Left lung (tissue), 4 donors: ENCODE measurements at regions not wholly inside any gene's neighbourhood (a gene's known extent, or its start where the extent isn't known, plus 50 kb on each side); places are given as distances from the start of the nearest gene placed in this dataset.

Experiments used
- ATAC-seq: fragments of 200-7000 bp; cut with Tn5 transposase; one replicate; pipeline ENCODE4 v1.9.1; 2020; ENCODE audit warnings: moderate library complexity
- DNase-seq, 4 donors: peaks; one replicate each; pipeline ENCODE4 v3.0.0-alpha.2; 2013 to 2020
- H3K27ac ChIP-seq, 2 donors: fragments of 200-600 bp; sonication (generic) in 1 of 2; one replicate each; pipeline versions ENCODE4 v1.5.0 to v1.8.0; 2020 to 2021
- H3K27me3 ChIP-seq, 2 donors: fragments of 200-600 bp; sonication (generic) in 1 of 2; one replicate each; pipeline versions ENCODE4 v1.5.0 to v1.8.0; 2020 to 2021
- H3K36me3 ChIP-seq, 2 donors: fragments of 200-600 bp; sonication (generic) in 1 of 2; one replicate each; pipeline versions ENCODE4 v1.5.0 to v1.8.0; 2020 to 2021
- H3K4me1 ChIP-seq, 2 donors: fragments of 200-600 bp; one replicate each; pipeline ENCODE4 v1.8.0; 2021
- H3K4me3 ChIP-seq, 2 donors: fragments of 200-600 bp; sonication (generic) in 1 of 2; one replicate each; pipeline versions ENCODE4 v1.5.0 to v1.8.0; 2020 to 2021; ENCODE audit warnings: mild to moderate bottlenecking in 1 of 2
- H3K9me3 ChIP-seq, 2 donors: fragments of 200-600 bp; sonication (generic) in 1 of 2; one replicate each; pipeline versions ENCODE4 v1.5.0 to v1.8.0; 2020 to 2021
- CTCF ChIP-seq, 2 donors: fragments of 200-600 bp; sonication (generic) in 1 of 2; IDR thresholded peaks; one replicate each; pipeline versions ENCODE4 v1.5.0 to v1.8.0; 2021; ENCODE audit warnings: antibody characterized with exemption in 2 of 2
- intact Hi-C, 2 donors: fragments of 100-400 bp; cut with DNase I; formaldehyde crosslinking; loops; one replicate each; pipeline versions ENCODE4 v1.11.2 to v1.14.2; 2022
- donor health status: DM: no; HTN: yes; CAD: no.
- donor health status: DM: no; HTN: no; CAD: no.

GRCh38 chr1:34682452-34683223 is 72.2 kb upstream of the GJB5 start:
- H3K27ac ChIP-seq: no peak overlapping the region
- DNase-seq (no peak), ATAC-seq (no peak)
- intact Hi-C loops: no loop called here
- H3K27me3 ChIP-seq: peaks cover 0 to 3% of the 10 kb centered on the region in 2 donors
- H3K36me3 ChIP-seq: no peaks in the 10 kb centered on the region
- no peak for TF ChIP-seq CTCF (IDR thresholded peaks at IDR 0.05)
- no peaks in the 10 kb centered on the region for H3K9me3 ChIP-seq
- H3K4me1 ChIP-seq: no peaks in the 10 kb centered on the region
- H3K4me3 ChIP-seq: no peak overlapping the region

GRCh38 chr1:34683616-34684015 is 71.2 kb upstream of the GJB5 start:
- intact Hi-C loops: no loop called here
- no peak for TF ChIP-seq CTCF (IDR thresholded peaks at IDR 0.05)
- no peaks in the 10 kb centered on the region for H3K9me3 ChIP-seq
- DNase-seq (no peak), ATAC-seq (no peak)
- H3K27ac ChIP-seq: no peak overlapping the region
- no peak overlapping the region for H3K4me3 ChIP-seq
- no peaks in the 10 kb centered on the region for H3K4me1 ChIP-seq
- peaks cover 0 to 13% of the 10 kb centered on the region in 2 donors for H3K27me3 ChIP-seq
- no peaks in the 10 kb centered on the region for H3K36me3 ChIP-seq

GRCh38 chr1:34684266-34684665 is 70.6 kb upstream of the GJB5 start:
- H3K36me3 ChIP-seq: no peaks in the 10 kb centered on the region
- H3K9me3 ChIP-seq: no peaks in the 10 kb centered on the region
- H3K27ac ChIP-seq: no peak overlapping the region
- H3K4me1 ChIP-seq: no peaks in the 10 kb centered on the region
- DNase-seq (no peak), ATAC-seq (no peak)
- peaks cover 0 to 14% of the 10 kb centered on the region in 2 donors for H3K27me3 ChIP-seq
- intact Hi-C loops: no loop called here
- no peak overlapping the region for H3K4me3 ChIP-seq
- no peak for TF ChIP-seq CTCF (IDR thresholded peaks at IDR 0.05)

GRCh38 chr1:34685225-34685624 is 69.6 kb upstream of the GJB5 start:
- DNase-seq (no peak), ATAC-seq (peak; percentile 48)
- Histone ChIP-seq H3K27me3 (peaks cover 0 to 14% of the 10 kb centered on the region in 2 donors), H3K4me3 (no peak overlapping the region), H3K36me3 (no peaks in the 10 kb centered on the region), H3K9me3 (no peaks in the 10 kb centered on the region), H3K4me1 (no peaks in the 10 kb centered on the region), H3K27ac (no peak overlapping the region)
- TF ChIP-seq CTCF (IDR thresholded peaks at IDR 0.05): no peak
- intact Hi-C loops: no loop called here

GRCh38 chr1:34686531-34686930 is 68.3 kb upstream of the GJB5 start:
- ATAC-seq (peak; percentile 71), DNase-seq (peak in 1 of 4 donors; percentile 69)

More at GRCh38 chr1:34686531-34686930, 68.3 kb upstream of the GJB5 start:
- Histone ChIP-seq H3K27ac (no peak overlapping the region), H3K27me3 (peaks cover 0 to 14% of the 10 kb centered on the region in 2 donors), H3K9me3 (no peaks in the 10 kb centered on the region), H3K4me1 (no peaks in the 10 kb centered on the region), H3K36me3 (no peaks in the 10 kb centered on the region), H3K4me3 (no peak overlapping the region)
- TF ChIP-seq CTCF (IDR thresholded peaks at IDR 0.05): no peak
- intact Hi-C loops: no loop called here
